Putamen (tissue), 1 donor: ENCODE measurements at regions not wholly inside any gene's neighbourhood (a gene's known extent, or its start where the extent isn't known, plus 50 kb on each side); places are given as distances from the start of the nearest gene placed in this dataset.

Experiments used
- DNase-seq: peaks from one replicate; pipeline ENCODE4 v3.0.0-alpha.2; 2016; ENCODE audit warnings: low spot score

DNA sequence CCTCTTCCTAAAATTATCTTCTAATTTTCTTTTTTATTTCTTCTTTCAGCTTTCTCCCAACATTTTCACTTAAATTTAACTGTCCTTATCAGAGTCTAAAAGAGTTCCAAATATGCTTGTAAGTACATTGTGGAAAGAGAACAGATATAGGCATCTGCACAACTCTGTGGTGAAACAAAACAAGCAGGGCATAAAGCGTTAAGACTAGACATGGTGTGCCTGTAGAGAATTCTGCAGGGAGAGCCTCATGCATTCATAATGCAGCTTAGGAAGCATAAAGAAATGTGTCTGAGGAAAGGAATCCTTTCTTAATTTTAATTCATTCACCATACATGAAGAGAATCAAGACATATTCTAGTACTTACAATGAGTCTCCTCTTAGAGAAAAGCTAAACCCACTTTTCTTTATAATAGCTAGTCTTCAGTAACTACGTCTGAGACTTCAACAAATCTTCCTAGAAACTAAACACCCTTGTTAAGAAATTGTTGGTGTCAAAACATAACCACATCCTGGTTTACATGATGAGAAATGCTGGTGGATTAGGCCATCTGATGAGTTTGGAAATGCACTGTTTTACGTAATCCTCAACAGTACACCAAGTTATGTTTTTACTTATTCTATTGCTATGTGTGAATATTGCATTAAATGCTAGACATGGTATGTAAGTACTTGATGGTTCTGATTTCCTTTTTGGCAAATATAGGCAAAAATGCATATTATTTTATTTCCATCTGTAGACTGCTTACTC lies 307.8 kb upstream of the GIMD1 start:
- no peak for DNase-seq

DNA sequence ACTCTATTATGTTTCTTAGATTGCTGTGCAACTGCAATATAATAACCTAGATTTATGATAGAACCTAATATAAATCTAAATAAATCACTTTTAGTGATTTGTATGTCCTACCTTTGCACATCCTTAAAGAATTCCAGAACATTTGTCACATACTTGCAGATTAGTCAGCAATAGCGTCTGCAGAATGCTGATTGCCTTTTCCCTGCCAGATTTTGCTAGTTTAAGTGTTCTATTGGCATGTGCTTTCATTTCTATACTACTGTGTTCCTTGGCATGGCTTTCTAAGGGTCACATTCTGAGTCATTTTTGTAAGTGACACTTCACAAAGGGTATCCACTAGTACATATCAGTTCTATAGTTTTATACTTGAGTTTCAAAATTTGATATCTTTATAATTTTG lies 303.1 kb upstream of the GIMD1 start:
- DNase-seq: no peak

GRCh38 chr4:106670976-106671375 lies 302.4 kb upstream of the GIMD1 start:
- DNase-seq: no peak

- no peak for DNase-seq
These were observed 290.8 kb upstream of the GIMD1 start for GRCh38 chr4:106659371-106659770.

- no peak for DNase-seq
These were observed 283.5 kb upstream of the GIMD1 start for GRCh38 chr4:106652095-106652494.

DNA sequence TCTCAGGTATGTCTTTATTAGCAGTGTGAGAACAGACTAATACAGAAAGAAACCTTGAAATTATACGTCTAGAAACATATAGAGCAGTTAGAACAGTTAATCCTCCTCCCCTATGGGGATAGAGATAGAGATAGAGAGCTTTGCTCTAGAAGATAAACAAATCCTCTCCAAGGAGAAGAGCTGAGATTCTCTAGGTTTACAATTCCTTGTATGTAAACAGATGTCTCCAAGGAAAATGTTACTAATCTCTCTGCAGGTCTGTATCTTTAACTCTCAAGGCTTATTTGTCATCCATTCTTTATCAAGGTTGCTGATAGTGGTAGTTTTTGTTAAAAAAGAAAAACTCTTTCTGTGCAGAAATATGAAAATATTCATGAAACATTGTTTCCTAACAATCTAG lies 282.1 kb upstream of the GIMD1 start:
- DNase-seq: no peak

GRCh38 chr4:106647451-106647850 lies 278.9 kb upstream of the GIMD1 start:
- no peak for DNase-seq

DNA sequence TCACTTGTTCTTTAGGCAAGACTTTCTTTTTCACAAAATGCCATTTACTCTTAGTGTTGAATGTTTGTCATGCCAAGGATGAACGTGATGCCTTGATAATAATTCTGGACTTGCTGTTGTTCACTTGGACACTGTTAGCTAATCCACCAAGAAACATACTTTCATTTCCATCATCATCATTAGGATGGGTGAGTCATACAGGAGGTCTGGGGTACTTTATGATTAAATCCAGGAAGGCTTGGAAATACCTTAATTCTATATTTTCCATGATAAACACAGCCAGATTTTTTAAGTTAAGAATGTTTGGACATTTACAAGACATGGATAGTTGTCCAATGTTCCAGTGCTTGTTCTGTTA lies 260.7 kb upstream of the GIMD1 start:
- no peak for DNase-seq

DNA sequence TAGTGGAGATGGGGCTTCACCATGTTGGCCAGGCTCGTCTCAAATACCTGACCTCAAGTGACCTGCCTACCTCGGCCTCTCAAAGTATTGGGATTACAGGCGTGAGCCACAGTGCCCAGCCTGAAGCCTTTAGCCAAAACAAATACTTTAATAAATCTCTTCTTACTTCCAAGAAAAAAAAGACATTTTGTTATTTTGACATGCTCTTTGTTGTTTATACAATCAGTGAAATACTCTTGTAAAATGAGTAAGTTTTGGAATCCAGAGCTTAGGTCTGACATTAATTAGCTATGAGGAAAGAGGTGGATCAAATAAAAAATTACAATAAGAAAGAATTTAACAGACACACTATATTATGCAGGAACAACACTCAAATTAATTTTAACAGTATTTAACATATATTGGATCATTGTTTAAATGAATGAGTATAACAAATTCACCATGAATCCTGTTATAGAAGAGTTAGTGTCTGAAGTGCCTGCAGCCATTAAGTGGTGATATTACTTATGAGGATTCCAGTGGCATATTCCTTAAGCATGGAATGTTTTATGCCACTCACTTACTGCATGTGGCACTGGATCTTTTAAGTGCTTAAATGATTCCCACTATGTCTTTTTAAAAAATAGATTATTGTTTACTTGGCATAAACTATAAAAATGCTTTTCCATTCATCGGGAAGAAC lies 260.1 kb upstream of the GIMD1 start:
- no peak for DNase-seq

- no peak for DNase-seq
These were observed 258.5 kb upstream of the GIMD1 start for GRCh38 chr4:106627051-106627450.

GRCh38 chr4:106624671-106625070 lies 256.1 kb upstream of the GIMD1 start:
- DNase-seq: no peak

GRCh38 chr4:106618956-106619355 lies 250.4 kb upstream of the GIMD1 start:
- DNase-seq: no peak

DNA sequence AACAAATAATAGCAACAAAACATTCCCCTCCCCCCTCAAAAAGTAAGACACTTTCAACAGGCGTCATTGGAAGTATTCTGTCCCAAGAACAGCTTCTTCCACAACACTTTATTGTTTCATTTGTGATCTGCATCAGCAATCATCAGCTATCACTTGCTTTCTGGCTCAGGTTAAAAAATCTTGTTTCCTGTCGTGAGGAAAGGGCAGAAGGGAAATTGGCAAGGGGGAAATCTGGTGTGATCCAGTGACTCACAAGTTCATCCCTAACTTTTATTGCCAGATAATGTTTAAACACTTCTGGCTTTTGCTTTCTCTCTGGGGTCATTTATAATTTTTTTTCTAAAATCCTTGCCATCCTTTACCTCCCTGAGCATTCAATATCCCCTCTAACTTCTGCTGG lies 247.4 kb upstream of the GIMD1 start:
- no peak for DNase-seq

DNA sequence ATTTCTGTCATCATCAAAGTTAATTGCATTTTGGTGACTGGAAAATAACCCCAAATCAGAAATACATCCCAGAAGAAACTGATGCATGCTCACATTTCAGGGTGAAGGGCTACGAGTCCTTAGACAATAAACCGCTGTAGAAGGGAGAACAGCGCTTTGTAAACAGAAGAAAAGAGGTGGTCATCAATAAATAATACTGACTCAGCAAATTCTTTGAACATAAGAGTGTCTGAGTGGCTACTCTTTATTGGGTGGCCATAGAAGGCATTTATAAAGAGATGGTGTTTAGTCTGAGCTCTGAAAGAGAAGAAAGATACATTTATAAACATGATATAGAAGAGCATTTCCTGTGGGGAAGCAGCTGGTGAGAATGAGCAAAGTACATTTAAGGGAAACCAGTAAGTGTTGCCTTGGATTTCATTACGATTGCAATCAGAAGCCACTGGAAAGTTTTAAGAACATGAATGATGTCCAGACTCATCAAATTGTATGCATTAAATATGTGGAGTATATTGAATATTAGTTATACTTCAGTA lies 246.9 kb upstream of the GIMD1 start:
- DNase-seq: no peak

DNA sequence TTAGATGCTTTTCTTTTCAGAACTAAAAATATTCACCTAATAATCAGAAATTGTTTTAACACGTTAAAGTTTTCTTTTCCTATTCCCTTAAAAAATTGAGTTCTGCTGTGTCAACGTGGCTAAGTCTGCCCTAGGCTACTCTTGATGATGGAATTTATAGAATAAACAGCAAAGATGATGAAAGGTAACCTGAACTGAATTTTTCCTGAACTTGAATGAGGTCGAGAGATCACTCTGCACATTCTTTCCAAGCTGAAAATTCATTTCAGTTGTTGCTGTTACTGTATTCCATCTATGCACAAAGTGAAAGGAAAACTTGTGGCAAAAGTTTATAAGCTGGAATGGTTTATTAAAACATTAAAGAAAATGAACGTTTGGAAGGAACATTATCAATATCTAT lies 245.9 kb upstream of the GIMD1 start:
- no peak for DNase-seq

DNA sequence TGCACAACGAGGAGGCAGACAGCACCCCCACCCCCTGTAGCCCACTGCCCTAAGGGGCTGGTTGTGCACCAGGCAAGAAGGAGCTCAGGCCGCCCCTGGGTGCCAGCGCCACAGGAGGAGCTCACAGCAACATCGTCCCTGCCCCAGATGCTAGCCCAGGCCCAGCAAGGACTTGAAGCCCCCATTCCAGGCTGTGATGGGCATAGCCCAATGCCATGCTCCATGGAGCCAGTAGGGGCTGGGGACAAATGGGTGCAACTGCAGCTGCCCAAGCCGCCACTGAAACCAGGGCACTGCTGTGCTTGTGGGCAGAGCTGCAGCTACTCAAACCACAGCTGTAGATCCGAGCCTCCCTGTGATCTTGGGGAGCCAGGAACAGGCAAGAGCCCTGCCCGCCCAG lies 241.3 kb upstream of the GIMD1 start:
- no peak for DNase-seq

- no peak for DNase-seq
These were observed 239.0 kb upstream of the GIMD1 start for GRCh38 chr4:106607558-106607957.

- DNase-seq: no peak
These were observed 235.9 kb upstream of the GIMD1 start for GRCh38 chr4:106604319-106605051.

GRCh38 chr4:106603471-106603870 lies 234.9 kb upstream of the GIMD1 start:
- no peak for DNase-seq

- DNase-seq: no peak
These were observed 234.1 kb upstream of the GIMD1 start for GRCh38 chr4:106602711-106603110.

GRCh38 chr4:106601519-106601918 lies 232.9 kb upstream of the GIMD1 start:
- no peak for DNase-seq

- DNase-seq: no peak
These were observed 227.3 kb upstream of the GIMD1 start for GRCh38 chr4:106595906-106596305.
